ENCODE measurements at regions not wholly inside any gene's neighbourhood (a gene's known extent, or its start where the extent isn't known, plus 50 kb on each side); places are given as distances from the start of the nearest gene placed in this dataset.

- TF ChIP-seq, protein P1, sequence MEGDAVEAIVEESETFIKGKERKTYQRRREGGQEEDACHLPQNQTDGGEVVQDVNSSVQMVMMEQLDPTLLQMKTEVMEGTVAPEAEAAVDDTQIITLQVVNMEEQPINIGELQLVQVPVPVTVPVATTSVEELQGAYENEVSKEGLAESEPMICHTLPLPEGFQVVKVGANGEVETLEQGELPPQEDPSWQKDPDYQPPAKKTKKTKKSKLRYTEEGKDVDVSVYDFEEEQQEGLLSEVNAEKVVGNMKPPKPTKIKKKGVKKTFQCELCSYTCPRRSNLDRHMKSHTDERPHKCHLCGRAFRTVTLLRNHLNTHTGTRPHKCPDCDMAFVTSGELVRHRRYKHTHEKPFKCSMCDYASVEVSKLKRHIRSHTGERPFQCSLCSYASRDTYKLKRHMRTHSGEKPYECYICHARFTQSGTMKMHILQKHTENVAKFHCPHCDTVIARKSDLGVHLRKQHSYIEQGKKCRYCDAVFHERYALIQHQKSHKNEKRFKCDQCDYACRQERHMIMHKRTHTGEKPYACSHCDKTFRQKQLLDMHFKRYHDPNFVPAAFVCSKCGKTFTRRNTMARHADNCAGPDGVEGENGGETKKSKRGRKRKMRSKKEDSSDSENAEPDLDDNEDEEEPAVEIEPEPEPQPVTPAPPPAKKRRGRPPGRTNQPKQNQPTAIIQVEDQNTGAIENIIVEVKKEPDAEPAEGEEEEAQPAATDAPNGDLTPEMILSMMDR (IDR thresholded peaks at IDR 0.05; ENCODE audit: insufficient read depth, low read depth, low read length), result no peak
- no peak for TF ChIP-seq EZH2 (IDR thresholded peaks at IDR 0.05; ENCODE audit: insufficient read depth, low read length)
These were observed 449.3 kb upstream of the THBS1 start for GRCh38 chr15:39131609-39132008.
